Activated gamma-delta T cell (primary cell): ENCODE measurements at regions not wholly inside any gene's neighbourhood (a gene's known extent, or its start where the extent isn't known, plus 50 kb on each side); places are given as distances from the start of the nearest gene placed in this dataset.

Experiments
- DNase-seq: peaks from one replicate; lab custom pipeline; 2025; lab: John Stamatoyannopoulos, UW

GRCh38 chr11:127066401-127067090, 66.0 kb upstream of the KIRREL3 start:
- no peak for DNase-seq

- DNase-seq = no peak
Observed at GRCh38 chr11:127063241-127063640, 62.7 kb upstream of the KIRREL3 start.

- no peak for DNase-seq
Observed at GRCh38 chr11:127061947-127062346, 61.4 kb upstream of the KIRREL3 start.

- no peak for DNase-seq
Observed at GRCh38 chr11:127059750-127060149, 59.2 kb upstream of the KIRREL3 start.

GRCh38 chr11:127059286-127059685, 58.7 kb upstream of the KIRREL3 start:
- DNase-seq = no peak

GRCh38 chr11:127058524-127058923, 58.0 kb upstream of the KIRREL3 start:
- no peak for DNase-seq

GRCh38 chr11:127057126-127057525, 56.6 kb upstream of the KIRREL3 start:
- DNase-seq = no peak

- DNase-seq = no peak
Observed at GRCh38 chr11:127056338-127056971, 55.9 kb upstream of the KIRREL3 start.

- no peak for DNase-seq
Observed at GRCh38 chr11:127055236-127055635, 54.7 kb upstream of the KIRREL3 start.

- DNase-seq = no peak
Observed at GRCh38 chr11:127054153-127054552, 53.6 kb upstream of the KIRREL3 start.

GRCh38 chr11:127052404-127052803, 51.8 kb upstream of the KIRREL3 start:
- DNase-seq = no peak
